ENCODE measurements at regions not wholly inside any gene's neighbourhood (a gene's known extent, or its start where the extent isn't known, plus 50 kb on each side); places are given as distances from the start of the nearest gene placed in this dataset.

GRCh38 chr10:8149991-8150390 is 95.5 kb downstream of the GATA3 start:
- TF ChIP-seq ISL1 (CRISPR knock-in tag; IDR thresholded peaks at IDR 0.05) (no peak), ZFP30 (CRISPR knock-in tag; IDR thresholded peaks at IDR 0.05) (no peak), POU6F1 (CRISPR knock-in tag; IDR thresholded peaks at IDR 0.05; ENCODE audit: borderline replicate concordance, low read depth) (no peak), TSHZ2 (CRISPR knock-in tag; IDR thresholded peaks at IDR 0.05) (no peak), CSRNP3 (CRISPR knock-in tag; IDR thresholded peaks at IDR 0.05) (no peak), SNAI2 (CRISPR knock-in tag; IDR thresholded peaks at IDR 0.05) (no peak), BACH2 (CRISPR knock-in tag; IDR thresholded peaks at IDR 0.05; ENCODE audit: borderline replicate concordance) (no peak), CSDC2 (CRISPR knock-in tag; IDR thresholded peaks at IDR 0.05) (no peak), OSR1 (CRISPR knock-in tag; IDR thresholded peaks at IDR 0.05) (no peak), ZFP3 (CRISPR knock-in tag; IDR thresholded peaks at IDR 0.05) (no peak), TOX (CRISPR knock-in tag; IDR thresholded peaks at IDR 0.05; ENCODE audit: borderline replicate concordance) (no peak), ZNF8 (CRISPR knock-in tag; IDR thresholded peaks at IDR 0.05) (no peak), ZC3H10 (CRISPR knock-in tag; IDR thresholded peaks at IDR 0.05) (no peak), ESRRG (CRISPR knock-in tag; IDR thresholded peaks at IDR 0.05) (no peak), ZNF565 (CRISPR knock-in tag; conservative IDR thresholded peaks at IDR 0.05; ENCODE audit: low read depth) (no peak), ARNTL (CRISPR knock-in tag; IDR thresholded peaks at IDR 0.05; ENCODE audit: borderline replicate concordance, low read depth) (no peak), PPARA (CRISPR knock-in tag; IDR thresholded peaks at IDR 0.05; ENCODE audit: borderline replicate concordance) (no peak), PATZ1 (CRISPR knock-in tag; IDR thresholded peaks at IDR 0.05; ENCODE audit: borderline replicate concordance) (no peak)
- no peak for ATAC-seq

- no peak for TF ChIP-seq ISL1 (CRISPR knock-in tag; IDR thresholded peaks at IDR 0.05)
- TF ChIP-seq BACH2 (CRISPR knock-in tag; IDR thresholded peaks at IDR 0.05; ENCODE audit: borderline replicate concordance), result no peak
- TF ChIP-seq GLIS3 (CRISPR knock-in tag; IDR thresholded peaks at IDR 0.05), result no peak
- no peak for TF ChIP-seq ZFP30 (CRISPR knock-in tag; IDR thresholded peaks at IDR 0.05)
- TF ChIP-seq POU6F1 (CRISPR knock-in tag; IDR thresholded peaks at IDR 0.05; ENCODE audit: borderline replicate concordance, low read depth), result no peak
- TF ChIP-seq TCF4 (CRISPR knock-in tag; IDR thresholded peaks at IDR 0.05; ENCODE audit: borderline replicate concordance), result no peak
- TF ChIP-seq CSRNP3 (CRISPR knock-in tag; IDR thresholded peaks at IDR 0.05), result no peak
- no peak for TF ChIP-seq SNAI2 (CRISPR knock-in tag; IDR thresholded peaks at IDR 0.05)
- TF ChIP-seq RARB (CRISPR knock-in tag; IDR thresholded peaks at IDR 0.05), result no peak
- TF ChIP-seq ZFP3 (CRISPR knock-in tag; IDR thresholded peaks at IDR 0.05), result no peak
- TF ChIP-seq ZC3H10 (CRISPR knock-in tag; IDR thresholded peaks at IDR 0.05), result no peak
- no peak for ATAC-seq
Measured at GRCh38 chr10:8150401-8150905, 96.0 kb downstream of the GATA3 start.
